IPS DF 19.7 (cell line): ENCODE measurements at regions not wholly inside any gene's neighbourhood (a gene's known extent, or its start where the extent isn't known, plus 50 kb on each side); places are given as distances from the start of the nearest gene placed in this dataset.

ENCODE experiments used
- DNase-seq: peaks from one replicate; pipeline ENCODE4 v3.0.0-alpha.2; 2013; ENCODE audit warnings: low read depth, low spot score

DNA sequence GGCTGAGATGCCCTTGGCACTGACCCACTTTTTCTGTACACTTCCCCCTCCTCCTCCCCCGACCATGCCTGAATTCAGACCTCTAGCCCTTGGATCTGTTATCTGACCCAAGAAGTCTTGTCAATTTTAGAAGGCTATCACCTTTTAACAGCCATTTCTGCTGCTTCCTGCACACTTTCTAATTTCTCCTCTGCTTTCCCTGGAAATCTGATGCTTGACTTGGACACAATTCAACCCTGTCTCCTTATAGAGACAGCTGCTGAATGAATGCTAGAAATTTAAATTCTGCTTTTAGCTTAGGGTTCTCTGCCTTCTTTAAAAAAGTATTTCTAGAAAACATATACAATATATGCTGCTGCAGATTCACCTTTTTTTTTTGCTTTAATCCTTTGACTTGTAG lies 417.9 kb upstream of the KLF6 start:
- no peak for DNase-seq

DNA sequence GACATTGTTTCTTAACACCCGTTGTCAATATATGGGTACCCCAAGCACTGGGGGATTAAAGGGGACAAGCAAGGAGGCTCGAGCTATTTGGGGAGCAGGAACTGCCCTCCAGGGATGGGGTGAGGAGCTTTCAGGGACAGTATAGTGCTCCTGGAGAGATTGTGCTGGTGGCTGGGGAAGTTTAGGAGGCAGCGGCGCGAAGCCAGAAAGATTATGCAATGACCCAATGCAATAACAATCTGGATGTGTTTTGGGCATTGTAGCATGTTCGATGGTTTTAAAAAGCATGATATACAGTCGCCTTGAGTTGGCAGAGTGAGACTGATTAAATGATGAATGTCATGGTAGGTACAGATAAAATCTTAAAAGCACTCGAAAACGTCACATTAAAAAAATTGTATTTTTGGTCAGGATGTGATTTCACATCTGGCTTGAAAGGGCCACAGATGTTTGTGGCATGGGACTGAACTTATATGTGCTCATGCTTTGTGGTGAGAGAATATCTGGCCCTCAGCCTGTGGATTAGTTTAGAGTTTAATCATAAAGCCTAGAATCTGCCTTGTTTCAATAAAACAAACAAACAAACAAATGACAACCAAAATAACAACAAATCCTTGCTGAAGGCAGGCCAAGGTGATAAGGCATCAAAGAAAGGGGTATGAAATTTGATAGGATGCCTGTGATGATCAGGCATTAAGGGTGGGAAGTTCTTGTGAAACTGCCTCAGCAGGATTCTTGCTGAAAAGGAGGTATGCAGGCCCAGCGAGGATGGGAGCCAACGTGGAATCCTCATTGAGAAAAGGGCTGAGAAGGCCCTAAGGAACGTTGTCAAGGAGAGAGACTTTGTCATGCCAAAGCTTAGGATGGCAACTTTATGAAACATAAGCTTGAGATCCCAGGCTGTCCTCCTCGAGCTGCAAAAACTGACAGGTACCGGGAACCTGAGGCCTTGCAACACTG lies 417.1 kb upstream of the KLF6 start:
- DNase-seq, result no peak

DNA sequence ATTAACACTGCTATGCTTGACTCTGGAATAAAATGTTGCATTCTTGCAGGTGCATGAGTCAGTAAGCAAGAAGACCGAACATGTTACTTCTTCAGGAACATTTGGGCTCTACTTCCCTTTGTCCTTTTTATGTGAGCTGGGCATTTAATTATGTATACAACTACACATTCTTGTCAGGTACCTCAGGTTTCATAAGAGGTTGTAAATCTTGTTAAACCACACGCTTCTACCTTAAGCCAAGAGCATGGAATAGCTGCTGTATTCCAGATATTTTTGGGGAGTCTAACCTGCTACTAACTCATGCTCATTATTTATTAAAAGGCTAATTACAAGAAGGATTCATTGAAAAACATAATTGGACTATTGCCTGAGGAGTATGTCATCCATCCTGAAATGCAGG lies 414.2 kb upstream of the KLF6 start:
- DNase-seq, result no peak

DNA sequence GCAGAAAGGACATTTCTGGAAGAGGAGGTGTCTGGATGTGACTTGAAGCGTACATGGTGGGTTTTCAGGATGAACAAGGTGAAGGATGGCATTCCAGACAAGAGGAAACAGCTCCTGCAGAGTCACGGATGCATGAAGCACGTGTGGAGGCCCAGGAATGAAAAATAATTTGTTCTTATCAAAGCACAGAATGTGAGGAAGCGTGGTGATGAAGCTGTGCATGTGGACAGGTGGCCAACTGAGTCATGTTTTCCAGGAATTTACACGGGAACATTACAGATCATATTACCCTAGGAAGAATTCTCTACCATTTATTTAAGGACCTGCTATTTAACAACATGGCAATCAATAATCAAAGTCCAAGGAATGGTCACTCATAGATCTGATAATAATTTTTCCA lies 413.2 kb upstream of the KLF6 start:
- DNase-seq, result no peak

DNA sequence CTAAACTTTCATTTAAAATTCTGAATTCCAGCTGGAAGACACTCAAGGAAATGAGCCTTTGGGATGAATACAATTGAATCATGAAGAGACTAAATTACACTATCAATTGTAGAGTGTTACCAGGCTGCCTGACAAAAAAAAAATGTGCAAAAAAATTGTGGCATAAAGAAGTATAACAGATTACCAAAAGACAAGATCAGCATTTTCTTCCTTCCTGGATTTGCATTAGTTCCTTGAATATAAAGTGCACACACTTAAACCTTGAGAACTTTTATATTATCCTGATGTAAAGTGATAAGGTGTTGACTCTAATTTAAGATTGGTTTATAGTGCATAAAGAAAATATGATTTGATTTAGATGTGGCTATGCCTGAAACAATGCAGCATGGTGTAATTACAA lies 412.7 kb upstream of the KLF6 start:
- no peak for DNase-seq

DNA sequence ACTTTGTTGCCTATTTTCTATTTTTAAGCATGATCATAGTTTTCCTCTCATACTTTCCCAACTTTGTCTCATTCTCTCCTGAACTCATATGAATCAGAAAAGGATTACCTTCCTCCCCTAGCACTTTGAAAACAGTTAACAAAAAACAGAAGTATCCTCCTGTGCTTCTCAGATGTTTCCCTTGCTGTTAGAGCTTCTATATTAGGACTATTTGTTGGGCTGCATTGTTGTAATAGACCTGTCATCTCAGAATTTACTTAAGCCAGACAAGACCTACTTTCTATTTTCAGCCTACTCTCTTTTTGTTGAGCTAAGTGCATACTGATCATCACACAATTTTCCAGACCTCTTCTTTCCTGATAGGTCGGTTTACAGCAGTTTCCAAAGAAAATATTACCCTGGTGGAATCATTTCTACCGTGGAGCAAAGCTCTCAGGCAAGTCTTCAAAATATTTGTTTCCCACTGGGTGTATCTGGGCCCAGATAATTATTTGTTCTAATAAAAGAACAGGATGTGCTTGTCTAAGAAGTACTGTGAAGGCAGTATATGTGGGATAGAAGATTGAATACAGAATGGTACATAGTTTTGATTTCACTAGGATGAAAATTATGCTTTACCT lies 411.9 kb upstream of the KLF6 start:
- no peak for DNase-seq

DNA sequence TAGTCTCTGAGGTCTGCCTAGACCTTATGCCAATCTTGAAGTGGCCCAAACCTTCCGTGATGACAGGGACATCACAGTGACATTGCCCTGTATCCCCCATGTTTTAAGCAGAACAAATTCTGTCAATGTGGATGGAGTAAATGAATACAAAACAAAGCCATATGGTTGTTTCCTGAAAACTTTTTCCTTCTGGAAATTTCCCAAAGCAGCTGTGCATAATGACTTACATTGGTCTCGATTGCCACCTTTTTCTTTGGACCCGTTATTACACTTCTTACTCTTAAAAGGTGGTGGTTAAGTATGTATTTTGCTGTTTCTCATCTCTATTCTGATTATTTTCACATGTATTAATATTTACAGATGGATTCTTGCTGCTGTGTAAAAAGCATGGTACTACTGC lies 411.2 kb upstream of the KLF6 start:
- no peak for DNase-seq

DNA sequence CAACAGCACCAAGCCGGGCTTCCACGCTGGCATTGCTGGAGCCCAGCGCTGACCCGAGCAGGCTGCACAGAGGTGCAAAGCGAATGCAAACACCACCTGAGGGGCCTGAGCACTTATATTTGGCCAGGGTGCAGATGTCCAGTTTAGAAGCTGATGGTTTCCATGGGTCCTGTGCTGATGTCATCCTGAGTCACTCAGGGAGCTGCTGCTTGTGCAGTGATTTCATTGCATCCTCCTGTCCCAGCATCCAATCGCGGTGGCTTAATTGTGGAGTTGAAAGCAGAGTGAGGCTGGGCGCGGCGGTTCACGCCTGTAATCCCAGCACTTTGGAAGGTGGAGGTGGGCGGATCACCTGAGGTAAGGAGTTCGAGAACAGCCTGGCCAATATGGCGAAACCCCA lies 410.2 kb upstream of the KLF6 start:
- DNase-seq, result no peak

DNA sequence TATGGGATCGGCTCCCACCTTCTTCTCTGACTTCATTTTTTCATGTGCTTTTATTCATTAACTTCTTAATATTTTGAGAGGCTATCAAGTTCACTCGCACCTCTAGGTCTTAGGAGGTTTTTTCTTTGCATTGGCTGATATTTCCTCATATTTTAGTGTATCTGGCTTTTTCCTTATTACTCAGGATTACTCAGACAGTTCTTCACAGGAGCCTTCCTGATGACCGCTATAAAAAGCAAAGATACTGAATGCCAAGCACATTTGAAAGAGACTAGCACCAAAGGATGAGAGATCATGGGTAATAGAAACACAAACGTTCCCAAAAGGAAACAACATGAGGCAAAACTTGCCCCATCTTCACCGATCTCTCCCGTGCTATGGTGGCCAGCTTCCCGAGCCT lies 409.2 kb upstream of the KLF6 start:
- no peak for DNase-seq

DNA sequence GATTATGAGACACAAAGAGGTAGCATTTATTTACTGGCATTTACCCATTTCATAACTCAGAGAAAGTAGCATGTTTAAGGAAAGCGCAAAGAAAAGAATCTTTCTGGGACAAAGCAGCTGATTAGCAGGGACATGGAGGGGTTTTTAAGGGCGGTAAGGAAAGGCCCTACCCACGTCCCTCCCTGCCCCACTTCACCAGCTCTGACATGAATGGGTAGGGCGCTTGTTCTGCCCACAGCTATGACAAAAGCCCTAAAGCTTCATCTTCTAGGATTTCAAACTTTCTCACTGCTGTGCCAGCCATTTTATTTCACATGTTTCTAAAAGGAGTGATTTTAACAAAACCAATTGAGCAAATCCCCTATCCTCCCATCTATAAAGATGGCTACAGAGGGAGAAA lies 406.9 kb upstream of the KLF6 start:
- no peak for DNase-seq

DNA sequence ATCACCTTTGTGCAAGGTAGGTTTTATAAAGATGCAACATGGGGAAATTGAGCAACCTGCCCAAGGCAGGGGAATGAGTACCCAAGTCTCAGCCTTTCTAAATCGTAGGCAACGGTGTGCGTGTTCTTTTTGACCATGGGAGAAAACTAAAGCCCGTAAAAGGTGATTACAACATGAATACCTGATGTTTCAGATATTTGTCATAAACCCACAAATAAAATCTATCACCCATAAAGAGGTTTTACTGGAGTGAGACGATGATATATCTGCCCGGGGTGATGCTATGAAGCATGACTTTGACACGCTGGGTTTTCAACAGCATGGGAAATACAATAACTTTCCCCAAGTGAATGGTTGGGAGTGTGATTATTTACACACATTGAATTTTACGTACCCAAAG lies 406.3 kb upstream of the KLF6 start:
- DNase-seq, result no peak

DNA sequence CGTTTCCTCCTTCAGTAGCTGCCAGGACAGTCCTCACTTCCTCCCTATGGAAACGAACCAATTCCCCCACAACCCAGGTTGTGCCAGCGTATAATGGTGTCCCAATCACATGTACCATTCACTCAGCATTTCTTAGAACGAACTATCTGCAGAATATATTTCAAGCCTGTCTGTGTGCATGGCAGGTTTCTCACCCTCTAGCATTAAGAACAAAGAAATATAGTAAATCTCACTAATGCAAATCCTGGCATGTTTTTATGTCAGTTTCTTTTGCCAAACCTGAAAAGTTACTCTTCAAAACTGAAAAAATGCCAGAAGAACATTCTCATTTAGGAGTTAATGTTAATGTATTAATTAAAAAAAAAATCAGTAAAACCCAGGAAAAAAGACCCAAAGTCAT lies 405.9 kb upstream of the KLF6 start:
- DNase-seq, result no peak

DNA sequence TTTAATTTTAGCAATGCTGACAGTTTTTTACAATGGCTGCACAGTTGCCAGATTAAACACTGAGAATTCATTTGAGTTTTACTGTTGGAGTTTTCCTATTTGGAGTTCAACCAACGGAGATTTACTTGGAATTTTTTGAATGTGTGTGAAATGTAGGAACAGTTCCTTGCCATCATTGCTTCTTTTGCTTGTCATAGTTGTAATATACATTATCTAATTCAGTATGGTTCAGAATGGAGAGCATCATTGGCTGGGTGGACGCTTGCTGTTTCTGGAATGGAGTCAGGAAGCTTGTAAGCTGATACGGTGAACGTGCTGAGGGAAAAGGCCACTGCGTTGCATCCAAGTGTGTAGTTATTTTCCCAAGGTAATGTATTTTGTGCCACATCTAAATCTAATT lies 404.3 kb upstream of the KLF6 start:
- DNase-seq, result no peak

DNA sequence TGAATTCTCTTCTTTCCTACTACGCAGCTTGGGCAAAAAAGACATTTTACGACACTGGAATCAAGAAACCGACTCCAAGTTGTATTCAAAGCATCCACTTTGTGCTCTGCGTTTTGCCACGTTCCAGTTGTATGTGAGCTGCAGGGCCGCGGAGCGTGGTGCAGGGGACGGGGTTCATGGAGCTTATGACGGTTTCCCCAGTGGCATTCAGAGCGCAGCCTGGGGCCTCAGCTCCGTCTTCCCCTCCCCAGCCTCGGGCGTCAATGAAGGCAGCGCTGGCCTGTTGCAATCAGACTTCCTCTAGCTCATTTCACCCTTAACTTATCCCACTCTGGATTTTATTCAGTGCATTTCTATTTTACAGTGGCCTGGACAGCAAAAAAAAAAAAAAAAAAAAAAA lies 403.4 kb upstream of the KLF6 start:
- no peak for DNase-seq

DNA sequence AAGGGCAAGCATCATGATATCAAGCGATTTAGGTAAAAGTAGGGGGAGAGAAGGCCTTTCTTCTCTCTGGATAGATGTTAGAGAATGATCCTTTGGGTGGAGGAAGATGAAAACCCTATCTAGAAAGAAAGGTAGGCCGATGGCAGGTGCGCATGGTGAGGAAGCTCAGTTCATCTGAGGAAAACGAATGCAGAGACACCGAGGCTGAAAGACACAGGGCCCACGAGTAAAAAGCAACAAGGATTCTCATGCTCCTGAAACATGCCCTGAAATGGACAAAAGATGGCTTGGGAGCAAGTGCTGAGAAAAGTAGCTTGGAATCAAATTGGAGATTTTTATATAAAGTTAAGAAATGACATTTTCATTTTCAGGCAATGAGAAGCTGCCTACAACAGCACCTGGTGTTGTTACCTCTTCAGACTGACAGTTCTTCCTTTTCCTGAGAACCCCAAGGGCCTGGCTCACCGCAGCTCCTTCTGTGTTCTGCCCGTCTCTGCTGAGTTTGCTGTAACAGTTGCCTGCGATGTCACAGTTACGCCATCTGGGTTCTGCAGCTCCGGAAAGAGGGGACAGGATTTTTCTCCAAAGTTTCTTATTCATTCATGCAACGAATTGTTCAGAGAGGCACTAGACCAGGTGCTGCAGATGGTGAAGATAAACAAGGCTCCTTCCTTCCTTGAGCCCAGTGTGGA lies 402.0 kb upstream of the KLF6 start:
- DNase-seq, result no peak

DNA sequence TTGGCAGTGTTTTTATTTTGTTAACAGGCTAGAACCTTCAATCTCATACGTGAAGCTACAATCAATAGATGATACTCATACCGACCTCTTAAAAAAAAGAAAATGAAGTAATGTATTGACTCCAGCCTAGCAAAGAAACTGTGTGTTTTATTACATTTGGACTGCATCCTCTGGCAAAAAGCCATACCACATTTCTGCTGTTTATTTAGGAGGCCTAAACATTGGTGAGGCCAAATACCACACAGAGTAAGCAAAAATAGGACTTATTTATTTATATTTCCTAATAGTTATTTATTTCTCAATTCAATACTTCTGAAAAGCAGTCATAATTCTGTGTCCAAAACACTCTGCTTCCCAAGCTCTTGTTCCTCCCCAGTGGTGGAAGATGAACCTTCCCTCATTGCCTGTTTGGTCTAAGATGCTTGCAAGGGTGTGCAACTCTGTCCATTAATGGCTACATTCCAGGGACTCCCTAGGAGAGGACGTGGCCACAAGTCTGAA lies 398.8 kb upstream of the KLF6 start:
- no peak for DNase-seq

DNA sequence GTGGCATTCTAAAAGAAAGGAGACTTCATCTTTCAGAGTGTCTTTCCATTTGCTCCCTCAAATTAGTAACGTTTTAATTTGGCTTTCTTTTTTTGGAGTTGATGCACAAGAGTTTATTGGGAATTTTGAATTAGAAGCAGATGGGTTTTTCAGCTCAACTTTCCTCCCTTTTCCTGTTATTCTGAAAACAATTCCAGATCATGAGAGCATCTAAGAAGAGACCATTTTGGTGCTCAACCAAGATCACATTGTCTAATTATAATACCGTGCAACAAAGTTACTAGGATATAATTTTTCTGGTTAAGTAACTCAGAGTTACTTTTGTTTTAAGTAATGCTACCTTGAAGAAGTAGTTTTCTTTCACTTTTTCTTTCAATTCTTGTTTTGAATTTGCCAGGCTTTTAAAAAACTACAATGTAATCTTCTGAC lies 396.6 kb upstream of the KLF6 start:
- no peak for DNase-seq

DNA sequence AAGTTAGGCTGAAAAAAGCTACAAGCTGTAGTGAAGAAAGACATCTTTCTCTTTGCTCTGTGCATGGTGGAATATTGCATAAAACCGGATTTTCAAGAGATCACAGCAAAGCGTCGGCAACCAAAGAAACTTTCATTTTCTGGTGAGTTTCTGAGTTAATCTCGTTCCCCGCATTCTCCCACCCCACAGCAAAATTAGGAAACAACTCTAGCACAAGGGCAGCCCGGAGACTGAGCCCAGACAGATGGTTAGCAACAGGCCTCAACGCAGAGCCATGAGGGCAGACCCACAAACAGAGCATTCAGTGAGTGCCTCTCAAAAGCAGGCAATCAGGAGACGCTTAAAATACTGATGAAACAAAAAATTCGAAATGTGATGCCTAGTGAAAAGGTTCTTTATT lies 396.1 kb upstream of the KLF6 start:
- no peak for DNase-seq

DNA sequence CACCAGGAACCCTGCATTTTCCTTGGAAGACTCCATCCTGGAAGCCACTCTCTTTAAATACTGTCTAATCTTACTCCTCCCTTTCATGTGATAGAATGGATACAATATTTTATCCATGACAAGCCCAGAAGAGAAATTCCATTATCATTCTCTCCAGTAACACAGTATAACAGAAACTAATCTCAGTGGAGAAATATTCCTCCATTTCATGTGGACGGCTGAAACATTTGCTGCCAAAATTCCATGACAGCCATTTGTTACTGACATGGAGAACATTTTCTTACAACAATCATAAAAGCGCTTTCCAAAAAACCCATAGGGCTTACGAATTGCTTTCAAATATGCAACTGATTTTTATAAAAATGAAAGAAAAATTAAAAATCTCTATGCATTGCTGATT lies 392.8 kb upstream of the KLF6 start:
- no peak for DNase-seq

DNA sequence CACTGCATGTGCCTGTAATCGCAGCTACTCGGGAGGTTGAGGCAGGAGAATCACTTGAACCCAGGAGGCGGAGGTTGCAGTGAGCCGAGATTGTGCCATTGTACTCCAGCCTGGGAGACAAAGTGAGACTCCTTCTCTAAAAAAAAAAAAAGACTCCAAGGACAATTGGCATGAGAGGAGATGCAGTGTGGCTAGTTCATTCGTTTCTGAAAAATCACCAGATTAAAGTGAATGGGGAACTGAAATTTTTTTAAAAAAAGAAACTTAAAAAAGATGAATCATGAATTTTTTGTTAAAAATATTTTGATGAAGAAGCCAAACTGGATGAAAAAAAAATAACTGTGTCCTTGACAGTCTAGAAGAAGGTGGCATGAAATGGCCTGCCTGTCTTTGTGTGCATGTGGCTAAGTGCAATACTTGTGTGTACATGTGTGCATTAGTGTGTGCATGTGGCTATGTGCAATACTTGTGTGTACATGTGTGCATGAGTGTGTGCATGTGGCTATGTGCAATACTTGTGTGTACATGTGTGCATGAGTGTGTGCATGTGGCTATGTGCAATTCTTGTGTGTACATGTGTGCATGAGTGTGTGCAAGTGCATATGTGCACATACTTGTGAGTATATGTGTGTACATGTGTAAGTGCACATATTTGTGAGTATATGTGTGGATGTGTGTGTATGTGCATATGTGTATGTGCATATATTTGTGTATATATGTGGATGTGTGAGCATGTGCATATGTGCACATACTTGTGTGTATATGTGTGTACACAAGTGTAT lies 391.7 kb upstream of the KLF6 start:
- DNase-seq, result no peak

DNA sequence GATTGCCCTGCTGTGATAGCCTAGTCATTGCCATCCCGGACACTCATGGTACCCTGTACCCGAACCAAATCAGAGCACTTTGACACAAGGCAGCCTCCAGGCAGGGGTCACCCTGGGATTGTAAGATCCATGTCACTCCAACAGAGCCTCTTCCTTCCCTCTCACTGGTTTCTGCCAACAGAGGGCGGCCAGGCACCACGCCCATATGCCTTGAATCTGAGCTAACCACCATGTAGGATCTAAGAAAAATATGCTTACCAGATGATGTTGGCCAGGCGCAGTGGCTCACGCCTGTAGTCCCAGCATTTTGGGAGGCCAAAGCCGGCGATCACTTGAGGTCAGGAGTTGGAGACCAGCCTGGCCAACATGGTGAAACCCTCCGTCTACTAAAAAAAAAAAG lies 389.2 kb upstream of the KLF6 start:
- no peak for DNase-seq
